GM19023 (cell line): ENCODE measurements at regions not wholly inside any gene's neighbourhood (a gene's known extent, or its start where the extent isn't known, plus 50 kb on each side); places are given as distances from the start of the nearest gene placed in this dataset.

ENCODE experiments used
- ATAC-seq: cut with Tn5 transposase; IDR thresholded peaks from one replicate; pipeline ENCODE4 v1.9.1; 2021; ENCODE audit warnings: mild to moderate bottlenecking, moderate library complexity; ENCODE audit not compliant: unreplicated experiment

DNA sequence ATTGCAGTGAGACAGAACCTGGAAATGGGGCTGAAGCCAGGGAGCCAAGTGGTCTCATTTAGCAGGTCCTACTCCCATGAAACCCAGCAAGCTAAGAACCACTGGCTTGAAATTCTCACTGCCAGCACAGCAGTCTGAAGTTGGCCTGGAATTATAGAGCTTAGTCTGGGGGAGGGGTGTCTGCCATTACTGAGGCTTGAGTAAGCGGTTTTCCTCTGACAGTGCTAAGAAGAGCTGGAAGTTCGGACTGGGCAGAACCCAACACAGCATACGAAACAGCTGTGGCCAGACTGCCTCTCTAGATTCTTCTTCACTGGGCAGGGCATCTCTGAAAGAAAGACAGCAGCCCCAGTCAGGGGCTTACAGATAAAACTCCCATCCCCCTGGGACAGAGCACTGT lies 305.7 kb upstream of the SETBP1 start:
- ATAC-seq, result no peak

DNA sequence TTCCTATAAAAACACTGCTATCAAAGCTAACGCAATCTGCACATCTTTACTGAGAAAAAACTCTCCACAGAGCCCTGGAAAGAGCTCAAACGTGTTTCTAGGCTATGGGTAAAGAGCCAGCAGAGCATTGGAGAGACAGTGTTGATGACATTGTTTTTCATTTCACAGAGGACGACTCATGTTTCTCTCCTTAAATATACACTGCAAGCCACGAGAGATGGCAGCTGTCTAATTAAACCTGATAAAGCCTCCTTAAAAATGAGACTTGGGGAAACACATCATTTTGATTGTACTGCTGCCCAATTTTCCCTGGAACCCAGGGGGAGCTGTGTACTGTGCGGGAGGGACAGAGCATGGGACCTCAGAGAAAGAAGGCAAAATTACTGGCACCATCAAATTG lies 294.3 kb upstream of the SETBP1 start:
- no peak for ATAC-seq

DNA sequence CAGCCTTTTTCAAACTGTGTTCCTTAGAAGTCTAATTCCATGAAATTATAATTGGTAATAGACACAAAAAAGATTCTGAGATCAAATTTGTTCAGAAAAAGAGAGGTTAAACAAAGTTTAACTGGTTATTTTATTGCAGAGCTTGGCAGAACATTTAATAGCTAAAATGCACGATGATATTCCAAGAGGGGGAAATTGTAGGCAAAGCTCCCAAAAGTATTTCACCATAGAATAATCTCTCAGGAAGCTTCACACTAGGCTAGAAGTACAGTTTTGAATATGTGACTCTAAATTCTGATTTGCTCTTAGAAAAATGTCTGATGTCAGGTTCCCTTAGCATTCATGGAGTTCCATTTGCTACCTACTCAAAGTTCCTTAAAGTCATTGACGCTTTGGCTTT lies 292.4 kb upstream of the SETBP1 start:
- ATAC-seq, result no peak

DNA sequence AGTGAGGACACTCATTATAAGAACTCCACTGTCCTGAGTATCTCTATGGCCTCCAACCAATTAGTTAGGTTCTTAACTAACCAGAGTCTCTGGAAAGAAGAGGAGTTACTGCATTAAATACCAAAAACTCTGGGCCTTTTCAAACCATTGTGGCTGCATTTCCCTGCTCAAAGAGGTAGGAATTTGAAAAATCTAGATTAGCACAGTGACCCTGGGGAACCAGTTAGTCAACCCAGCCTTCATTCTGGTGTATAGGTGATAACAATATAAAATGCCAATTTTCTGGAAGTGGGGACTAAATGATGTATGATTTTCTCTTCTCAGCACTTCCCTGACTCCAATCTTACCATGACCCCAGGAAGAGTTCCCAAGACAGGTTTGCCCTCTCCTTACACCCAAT lies 287.8 kb upstream of the SETBP1 start:
- ATAC-seq, result no peak

DNA sequence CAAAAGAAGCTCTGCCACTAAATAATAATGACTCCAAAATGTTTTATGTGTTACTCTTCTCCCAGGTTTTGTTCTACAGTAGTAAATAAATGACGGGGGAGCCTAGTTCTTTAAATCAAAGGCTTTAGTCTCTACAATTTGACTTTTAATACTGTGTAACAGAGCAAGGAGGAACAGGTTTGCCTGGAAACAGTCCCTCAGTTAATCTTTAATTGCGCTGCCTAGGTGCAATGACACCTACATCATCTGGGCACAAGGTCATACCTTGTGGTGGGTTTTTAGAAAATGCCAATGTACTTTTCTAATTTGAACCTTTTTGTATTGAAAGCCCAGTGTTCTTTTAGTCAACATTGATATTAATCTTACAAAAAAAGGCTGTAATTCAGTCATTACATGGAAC lies 287.3 kb upstream of the SETBP1 start:
- no peak for ATAC-seq

DNA sequence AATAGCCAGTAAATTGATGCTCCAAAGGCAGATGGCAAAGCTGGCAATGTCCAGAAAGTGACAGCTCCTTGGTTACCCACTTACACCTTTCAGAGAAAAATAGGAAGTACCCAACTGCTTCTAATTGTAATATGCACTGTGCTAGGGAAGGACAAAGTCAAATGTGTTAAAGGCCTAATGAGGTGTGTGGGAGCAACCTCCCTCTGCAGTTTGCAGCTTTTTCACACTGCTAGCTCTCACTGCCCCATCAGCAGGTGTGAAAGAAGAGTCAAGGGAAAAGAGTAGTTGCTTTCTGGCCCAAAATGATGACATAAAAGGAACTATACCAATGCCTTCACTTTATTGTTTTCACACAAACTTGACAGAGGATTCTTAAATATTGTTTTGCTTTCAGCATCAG lies 284.1 kb upstream of the SETBP1 start:
- ATAC-seq, result no peak

DNA sequence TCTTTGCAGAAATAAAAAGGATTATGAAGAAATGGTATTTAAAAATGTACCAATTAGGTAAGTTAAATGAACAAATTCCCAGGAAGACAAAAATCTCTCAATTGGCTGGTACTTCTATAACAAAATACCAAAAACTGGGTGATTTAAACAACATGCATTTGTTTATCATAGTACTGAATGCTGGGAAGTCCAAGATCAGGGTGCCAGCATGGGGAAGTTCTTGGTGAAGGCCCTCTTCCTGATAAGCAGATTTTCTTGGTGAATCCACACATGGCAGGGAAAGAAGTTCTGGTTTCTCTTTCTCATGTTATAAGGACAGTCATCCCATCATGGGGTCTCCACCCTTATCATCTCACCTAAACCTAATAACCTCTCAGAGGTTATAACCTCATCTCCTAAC lies 271.6 kb upstream of the SETBP1 start:
- no peak for ATAC-seq

DNA sequence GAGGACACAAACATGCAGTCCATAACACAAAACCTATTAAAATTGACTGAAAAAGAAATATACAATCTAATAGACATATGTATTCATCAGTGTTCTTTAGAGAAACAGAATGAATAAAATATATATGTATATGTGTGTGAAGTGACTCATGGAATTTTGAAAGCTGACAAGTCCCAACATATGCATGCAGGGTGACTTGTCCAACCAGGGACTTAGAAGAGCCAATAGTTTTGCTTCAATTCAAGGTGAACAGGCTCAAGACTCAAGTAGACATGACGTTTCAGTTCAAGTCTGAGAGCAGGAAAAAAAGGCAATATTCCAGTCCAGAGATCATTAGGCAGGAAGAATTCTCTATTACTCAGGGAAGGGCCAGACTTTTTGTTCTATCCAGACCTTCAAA lies 271.2 kb upstream of the SETBP1 start:
- no peak for ATAC-seq

DNA sequence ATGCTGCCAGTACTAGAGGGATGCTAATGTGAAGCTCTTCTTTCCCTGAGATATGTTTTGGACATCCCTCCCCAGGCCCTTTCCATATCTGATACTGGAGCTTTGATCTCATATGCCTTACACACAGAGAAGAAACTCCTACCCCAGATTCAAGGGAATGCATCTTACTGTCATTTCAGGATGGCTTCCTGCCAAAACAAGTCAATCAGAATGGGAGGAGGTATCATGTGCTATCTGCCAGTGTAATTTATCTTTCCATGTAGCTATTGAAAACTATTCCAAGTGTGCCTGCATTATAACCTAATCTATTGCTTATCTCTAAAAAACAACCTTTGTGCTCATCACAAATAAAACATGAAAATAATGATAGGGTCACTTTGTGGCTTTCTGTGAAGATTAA lies 269.9 kb upstream of the SETBP1 start:
- no peak for ATAC-seq

DNA sequence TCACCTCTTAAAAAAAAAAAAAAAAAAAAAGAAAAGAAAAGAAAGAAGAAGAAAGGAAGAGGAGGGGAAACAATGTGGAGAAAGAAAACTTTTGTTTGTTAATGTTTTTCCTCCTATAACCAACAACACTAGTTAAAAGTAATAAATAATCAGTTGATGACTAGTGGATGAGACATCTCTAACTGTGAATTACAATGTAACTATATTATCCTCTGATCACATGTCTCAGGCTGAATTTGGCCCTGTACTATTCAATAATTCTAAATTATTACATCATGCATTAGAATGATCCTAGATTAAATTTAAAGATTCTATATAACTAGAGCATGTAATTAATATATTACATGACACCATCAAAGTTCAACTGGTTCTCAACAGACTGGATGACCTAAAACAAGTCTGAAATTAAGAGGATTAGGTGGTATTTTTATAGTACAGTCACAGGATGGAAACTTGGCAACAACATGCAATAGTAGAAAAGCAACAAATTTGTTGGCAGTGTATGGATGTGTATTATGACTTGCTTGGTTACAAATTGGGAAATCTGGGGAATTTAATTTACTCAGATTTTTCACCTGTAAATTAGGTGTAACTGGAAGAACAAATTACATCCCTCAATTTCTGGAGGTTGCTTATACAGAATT lies 269.3 kb upstream of the SETBP1 start:
- ATAC-seq, result no peak

DNA sequence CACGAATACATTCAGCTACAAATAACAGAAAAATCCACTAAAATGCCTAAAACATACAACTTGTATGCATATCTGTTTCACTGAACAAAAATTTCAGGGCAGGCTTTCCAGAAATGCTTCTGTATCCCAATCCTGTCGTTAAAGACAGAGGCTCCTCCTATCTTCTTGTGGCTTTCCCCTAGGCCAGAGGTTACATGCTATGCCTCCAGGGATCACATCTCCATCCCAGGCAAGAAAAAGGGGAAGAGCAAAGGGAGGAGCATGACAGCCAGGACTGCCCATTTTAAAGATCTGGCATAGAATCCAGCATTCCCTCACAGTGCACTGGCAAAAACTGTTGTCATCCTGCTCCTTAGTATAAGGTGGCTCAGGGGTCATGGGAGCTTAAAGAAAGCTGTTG lies 268.7 kb upstream of the SETBP1 start:
- no peak for ATAC-seq

DNA sequence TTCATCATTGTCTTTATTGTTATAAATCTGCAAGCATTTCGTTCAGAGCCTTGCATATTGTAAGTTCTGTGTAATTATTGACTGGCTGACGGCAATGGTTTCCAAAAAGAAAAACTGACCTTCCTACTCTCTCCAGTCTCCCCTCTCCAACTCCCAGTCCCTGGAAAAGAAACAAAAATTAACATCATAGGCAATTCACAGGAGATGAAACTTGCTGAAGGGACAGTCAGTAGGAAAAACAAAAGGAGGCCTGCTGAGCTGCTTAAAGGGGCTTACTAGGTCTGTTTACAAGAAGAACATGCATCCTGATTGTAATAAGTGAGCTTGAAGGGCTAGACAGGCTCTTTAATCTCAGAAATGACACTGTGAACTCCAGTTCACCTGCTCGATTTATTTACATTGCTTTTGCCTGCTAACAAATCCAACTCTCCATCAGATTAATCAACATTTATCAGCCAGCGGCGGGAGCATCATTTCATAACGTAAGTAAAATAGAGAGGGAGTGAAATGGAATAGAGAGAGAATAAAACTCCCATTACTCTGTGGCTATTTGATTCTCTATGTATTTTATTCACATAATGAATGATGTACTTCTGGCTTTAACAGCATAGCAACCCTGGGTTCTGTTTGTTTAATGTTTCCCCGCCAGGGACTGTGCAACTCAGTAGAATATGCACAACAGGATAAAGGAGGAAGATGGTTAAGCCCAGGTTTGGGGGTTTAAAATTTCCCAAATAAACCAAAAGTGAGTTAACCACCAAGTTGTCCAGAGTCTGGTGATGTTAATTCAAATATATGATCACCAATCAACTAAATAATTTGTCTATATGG lies 256.7 kb upstream of the SETBP1 start:
- no peak for ATAC-seq

DNA sequence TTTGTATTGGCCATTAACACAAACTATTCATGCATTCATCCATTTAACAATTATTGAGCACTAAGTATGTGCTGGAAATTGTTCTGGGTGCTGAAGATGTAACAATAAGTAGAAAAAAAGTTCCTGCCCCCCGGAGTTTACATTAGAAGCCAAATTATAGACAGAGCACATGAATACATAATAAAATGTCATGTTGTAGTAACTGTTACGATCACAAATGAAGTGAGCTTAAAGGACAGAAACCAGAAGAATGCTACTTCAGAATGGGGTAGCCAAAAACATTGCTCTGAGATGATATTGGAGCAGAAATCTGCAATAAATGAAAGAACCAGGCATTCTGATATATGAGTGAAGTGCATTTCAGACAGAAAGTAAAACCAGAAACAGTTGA lies 256.0 kb upstream of the SETBP1 start:
- ATAC-seq, result no peak

DNA sequence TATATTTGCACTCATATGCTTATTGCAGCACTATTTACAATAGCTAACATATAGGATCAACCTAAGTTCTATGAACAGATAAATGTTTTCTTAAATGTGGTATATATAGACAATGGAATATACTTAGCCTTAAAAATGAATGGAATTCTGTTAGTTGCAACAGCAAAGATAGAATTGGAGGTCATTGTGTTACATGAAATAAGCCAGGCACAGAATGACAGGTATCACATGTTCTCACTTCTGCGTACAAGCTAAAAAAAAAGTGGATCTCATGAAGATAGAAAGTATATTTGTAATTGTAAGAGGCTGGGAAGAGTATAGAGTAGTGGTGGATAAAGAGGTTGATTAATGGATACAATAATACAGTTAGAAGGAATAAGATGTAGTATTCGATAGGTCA lies 255.5 kb upstream of the SETBP1 start:
- ATAC-seq, result no peak

DNA sequence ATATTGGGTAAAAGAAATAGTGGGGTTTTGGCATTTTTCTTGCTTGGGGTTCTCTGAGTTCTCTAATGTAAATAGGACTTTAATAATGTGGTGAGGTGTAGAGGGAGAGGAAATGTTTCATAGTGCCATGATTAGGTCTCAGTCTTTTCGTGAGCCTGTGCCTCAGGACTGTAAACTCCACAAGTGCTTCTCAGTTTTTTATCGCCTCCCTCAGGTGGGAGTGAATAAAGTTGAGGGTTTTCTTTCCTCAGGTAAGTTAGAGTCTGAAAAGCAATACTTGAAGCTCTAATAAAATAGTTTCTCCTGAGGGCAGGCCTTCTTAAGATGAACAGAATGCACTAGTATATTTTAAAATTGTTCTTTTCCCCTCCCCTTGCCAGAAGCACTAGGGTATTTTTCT lies 243.1 kb upstream of the SETBP1 start:
- ATAC-seq, result no peak

DNA sequence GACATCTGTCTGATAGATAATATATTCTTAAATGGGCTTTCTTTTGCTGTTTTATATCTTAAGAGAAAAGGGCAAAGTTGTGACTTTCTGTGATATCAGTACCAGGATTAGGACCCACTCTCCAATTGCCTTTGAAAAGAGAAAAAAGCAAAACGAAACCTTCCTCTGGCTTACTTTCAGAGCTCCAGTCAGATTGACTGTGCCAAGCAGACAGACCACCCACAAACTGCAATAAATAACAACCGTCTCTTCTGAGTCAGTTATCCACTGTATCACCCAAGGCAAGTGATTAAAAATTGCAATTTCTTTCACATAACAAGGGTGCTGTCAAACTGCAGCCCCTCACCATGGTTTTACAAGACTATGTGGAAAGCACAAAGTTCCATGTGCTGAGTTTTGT lies 230.5 kb upstream of the SETBP1 start:
- ATAC-seq, result no peak

DNA sequence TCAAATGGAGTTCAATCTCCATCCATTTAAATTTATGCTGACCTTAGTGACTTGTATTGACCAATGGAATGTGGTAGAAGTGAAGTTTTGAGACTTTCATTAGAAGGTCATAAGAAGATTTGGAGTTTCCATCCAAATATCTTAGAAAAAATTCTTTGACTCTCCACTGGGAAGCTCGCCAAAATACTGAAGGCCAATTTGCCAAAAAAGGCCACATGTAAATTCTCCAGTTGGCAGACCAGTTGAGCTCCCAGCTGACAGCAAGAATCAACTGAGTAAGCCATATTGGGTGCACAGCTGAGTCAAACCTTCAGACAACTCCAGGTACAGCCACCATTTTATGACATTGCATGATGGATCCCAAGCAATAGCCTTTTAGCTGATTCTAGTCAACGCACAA lies 228.3 kb upstream of the SETBP1 start:
- no peak for ATAC-seq

DNA sequence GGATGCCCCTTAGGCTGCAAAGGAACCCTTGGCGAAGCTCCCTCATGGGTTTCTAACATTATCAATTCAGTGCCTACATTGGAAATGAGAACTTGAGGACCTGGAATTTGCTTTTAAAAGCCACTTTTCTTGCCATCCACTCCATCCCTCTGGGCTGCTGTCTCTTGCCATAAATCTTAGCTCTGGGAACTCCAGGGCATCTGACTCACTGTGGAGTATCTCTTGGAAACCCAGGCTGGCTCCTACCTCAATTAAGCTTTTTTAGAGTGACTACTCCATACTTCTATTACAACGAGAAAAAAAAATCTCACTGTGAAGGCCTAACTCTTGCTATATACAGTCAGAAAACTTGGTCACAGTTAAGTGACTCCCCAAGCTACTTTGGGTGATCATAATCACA lies 227.2 kb upstream of the SETBP1 start:
- no peak for ATAC-seq

DNA sequence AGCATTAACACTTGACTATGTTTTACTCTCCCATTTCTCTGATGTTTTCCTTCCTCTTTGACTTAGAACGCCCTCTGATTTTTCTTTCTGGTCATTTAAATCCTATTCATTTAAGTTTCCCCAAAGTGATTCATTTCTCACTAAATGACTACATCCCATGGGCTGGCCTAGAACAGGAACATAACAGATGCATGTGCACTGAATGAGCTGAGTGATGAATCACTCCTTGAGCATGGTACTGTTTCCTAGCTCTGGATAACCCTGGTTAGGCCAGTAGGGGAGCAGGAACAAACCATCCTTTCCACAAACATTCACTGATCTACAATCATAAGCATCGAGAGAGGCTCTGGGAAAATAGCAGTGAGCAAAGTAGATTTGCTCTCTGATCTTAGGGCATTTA lies 221.9 kb upstream of the SETBP1 start:
- no peak for ATAC-seq

DNA sequence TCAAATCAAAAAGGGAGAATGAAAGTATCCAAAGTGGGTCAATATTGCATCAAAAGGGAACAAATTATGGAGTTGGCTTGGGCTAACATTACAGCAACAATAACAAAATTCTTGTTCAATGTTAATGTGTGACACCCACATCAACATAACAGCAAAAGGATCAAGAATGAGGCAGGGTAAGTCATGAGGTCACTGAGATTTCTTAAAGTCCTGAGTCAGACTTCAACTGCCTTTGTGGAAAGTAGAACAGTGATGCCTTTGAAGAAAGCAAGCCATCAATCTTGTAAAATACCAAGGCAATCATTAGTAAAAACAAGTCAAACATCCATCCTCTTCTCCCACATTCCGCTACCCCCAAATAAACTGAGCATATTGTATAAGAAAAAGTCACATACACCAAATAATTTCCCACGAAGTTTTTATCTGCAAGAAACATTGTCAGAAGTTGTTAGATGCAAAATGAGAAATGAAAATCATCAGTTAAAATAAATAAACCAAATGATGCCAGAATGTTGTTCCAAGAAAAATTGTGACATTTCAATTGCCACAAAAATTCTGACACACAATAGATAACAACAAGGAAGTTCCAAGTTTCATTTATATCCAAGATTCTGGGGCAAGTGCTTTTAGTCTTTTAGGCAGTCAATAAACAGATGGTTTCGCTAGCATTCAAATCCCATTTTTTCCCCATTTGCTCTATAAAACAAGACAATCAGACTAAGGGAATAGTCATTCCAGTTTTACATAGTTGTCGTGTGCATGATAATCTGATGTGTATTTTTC lies 216.1 kb upstream of the SETBP1 start:
- no peak for ATAC-seq

DNA sequence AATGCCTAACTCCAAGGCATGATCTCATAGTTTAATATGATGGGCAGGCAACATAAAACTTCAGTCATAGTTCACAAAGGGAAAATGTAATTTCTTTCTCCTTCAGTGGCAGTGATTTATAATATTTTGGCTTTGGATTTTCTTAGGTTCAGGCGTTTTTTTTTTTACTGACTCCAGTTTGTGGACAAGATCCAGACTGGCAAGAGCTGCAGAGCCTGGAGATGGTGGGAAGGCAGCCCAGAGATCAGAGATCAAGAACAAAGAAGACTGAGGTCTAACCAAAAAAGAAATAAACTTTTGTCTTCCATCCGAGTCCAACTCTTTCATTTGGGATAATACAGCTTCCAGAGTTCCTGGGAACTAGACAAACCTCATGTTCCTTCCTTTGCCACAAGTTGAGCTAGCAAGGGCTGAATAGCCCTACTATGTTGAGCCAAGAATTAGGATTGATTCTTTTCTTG lies 215.3 kb upstream of the SETBP1 start:
- ATAC-seq, result no peak

DNA sequence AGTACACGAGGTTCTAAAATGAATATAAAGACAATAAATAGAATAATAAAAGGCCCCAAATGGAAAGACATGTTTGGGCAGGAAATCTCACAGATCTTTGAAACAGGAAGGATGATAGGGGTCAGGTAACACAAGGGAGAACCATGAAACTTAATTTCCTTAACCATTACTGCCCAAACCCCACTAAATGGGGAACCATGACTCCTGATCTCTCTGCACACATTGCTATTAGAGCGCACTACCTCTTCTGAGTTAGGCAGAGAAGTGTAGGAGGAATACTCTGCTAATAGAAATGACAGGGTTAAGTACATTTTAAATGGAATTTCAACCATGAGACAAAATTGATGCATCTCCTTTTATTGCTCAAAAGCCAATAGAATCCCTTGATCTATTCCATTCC lies 213.7 kb upstream of the SETBP1 start:
- ATAC-seq, result no peak
